BE2C (cell line): ENCODE measurements at regions not wholly inside any gene's neighbourhood (a gene's known extent, or its start where the extent isn't known, plus 50 kb on each side); places are given as distances from the start of the nearest gene placed in this dataset.

Source experiments
- DNase-seq: peaks from one replicate; pipeline ENCODE4 v3.0.0-alpha.2; 2020
- H3K27me3 ChIP-seq: fragments of 250-450 bp; sonication (Bioruptor Pico); 2 replicates; pipeline ENCODE4 v1.5.1; 2020; ENCODE audit warnings: mild to moderate bottlenecking
- H3K36me3 ChIP-seq: fragments of 250-450 bp; sonication (Bioruptor Pico); 2 replicates; pipeline ENCODE4 v1.5.1; 2020; ENCODE audit warnings: mild to moderate bottlenecking
- H3K4me1 ChIP-seq: fragments of 250-450 bp; sonication (Bioruptor Pico); 2 replicates; pipeline ENCODE4 v1.5.1; 2020
- H3K4me3 ChIP-seq: 2 replicates; pipeline ENCODE4 v1.5.1; 2011; ENCODE audit warnings: low read depth, low read length
- H3K9me3 ChIP-seq: fragments of 250-450 bp; sonication (Bioruptor Pico); 2 replicates; pipeline ENCODE4 v1.5.1; 2020
- CTCF ChIP-seq: IDR thresholded peaks from 2 replicates; pipeline ENCODE4 v1.5.1; 2012; ENCODE audit warnings: mild to moderate bottlenecking, low read depth, low read length

DNA sequence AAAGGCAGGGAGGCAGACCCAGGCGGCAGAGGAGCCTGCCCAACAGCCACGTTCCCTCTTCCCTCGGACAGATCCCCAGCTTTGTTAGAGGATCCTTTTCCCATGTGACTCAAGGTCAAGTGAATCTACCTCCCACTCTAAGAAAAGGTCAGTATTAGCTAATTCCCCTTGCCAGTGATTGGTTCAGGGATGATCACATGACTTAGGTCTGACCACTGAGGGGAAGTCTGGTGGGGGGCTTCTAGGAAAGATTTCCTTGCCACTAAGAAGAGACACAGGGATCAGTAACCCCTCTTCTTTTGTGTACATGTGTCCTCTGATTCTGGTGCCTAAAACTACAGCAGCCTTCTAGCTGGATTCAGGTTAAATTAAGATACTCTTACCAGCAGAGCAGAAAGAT lies 266.3 kb upstream of the NSMCE3 start:
- no peaks in the 10 kb centered on the region for H3K4me1 ChIP-seq
- no peak for DNase-seq
- no peaks in the 10 kb centered on the region for H3K36me3 ChIP-seq
- H3K9me3 ChIP-seq: no peaks in the 10 kb centered on the region
- no peak overlapping the region for H3K4me3 ChIP-seq
- no peak for TF ChIP-seq CTCF
- no peaks in the 10 kb centered on the region for H3K27me3 ChIP-seq

GRCh38 chr15:29534378-29534777 lies 264.8 kb upstream of the NSMCE3 start:
- Histone ChIP-seq H3K9me3 (no peaks in the 10 kb centered on the region), H3K36me3 (no peaks in the 10 kb centered on the region), H3K27me3 (no peaks in the 10 kb centered on the region), H3K4me1 (no peaks in the 10 kb centered on the region), H3K4me3 (no peak overlapping the region)
- no peak for TF ChIP-seq CTCF
- no peak for DNase-seq

GRCh38 chr15:29533647-29534046 lies 264.0 kb upstream of the NSMCE3 start:
- no peak for TF ChIP-seq CTCF
- no peak for DNase-seq
- Histone ChIP-seq H3K9me3 (no peaks in the 10 kb centered on the region), H3K36me3 (no peaks in the 10 kb centered on the region), H3K4me1 (no peaks in the 10 kb centered on the region), H3K27me3 (no peaks in the 10 kb centered on the region), H3K4me3 (no peak overlapping the region)

GRCh38 chr15:29532296-29532695 lies 262.7 kb upstream of the NSMCE3 start:
- no peaks in the 10 kb centered on the region for H3K36me3 ChIP-seq
- no peak overlapping the region for H3K4me3 ChIP-seq
- no peak for DNase-seq
- H3K27me3 ChIP-seq: no peaks in the 10 kb centered on the region
- no peaks in the 10 kb centered on the region for H3K9me3 ChIP-seq
- TF ChIP-seq CTCF: no peak
- no peaks in the 10 kb centered on the region for H3K4me1 ChIP-seq

DNA sequence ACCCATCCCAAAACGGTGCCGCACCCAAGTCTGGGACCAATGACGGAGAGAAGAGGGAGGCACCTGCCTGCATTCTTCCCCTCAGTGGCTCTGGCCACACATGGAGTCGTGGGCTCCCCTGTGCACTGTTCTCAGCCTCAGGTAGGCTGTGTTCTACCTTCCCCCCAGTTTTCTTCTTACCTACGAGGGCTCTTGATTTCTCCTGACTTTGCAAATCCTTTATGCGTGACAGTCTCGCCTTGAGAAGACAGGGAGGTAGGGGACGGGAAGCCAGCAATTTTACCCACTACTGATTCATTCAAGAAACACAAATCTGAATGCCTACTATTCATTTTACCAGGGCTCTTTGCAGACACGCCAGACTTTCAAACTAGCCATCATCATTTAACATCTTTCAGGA lies 261.3 kb upstream of the NSMCE3 start:
- H3K9me3 ChIP-seq: no peaks in the 10 kb centered on the region
- no peaks in the 10 kb centered on the region for H3K27me3 ChIP-seq
- H3K4me1 ChIP-seq: no peaks in the 10 kb centered on the region
- no peak for TF ChIP-seq CTCF
- H3K4me3 ChIP-seq: no peak overlapping the region
- H3K36me3 ChIP-seq: no peaks in the 10 kb centered on the region
- DNase-seq: no peak

- no peak for DNase-seq
- Histone ChIP-seq H3K27me3 (no peaks in the 10 kb centered on the region), H3K36me3 (no peaks in the 10 kb centered on the region), H3K4me3 (no peak overlapping the region), H3K9me3 (no peaks in the 10 kb centered on the region), H3K4me1 (no peaks in the 10 kb centered on the region)
- TF ChIP-seq CTCF: no peak
Measured at GRCh38 chr15:29529043-29529442, 259.4 kb upstream of the NSMCE3 start.
